BJ (cell line): ENCODE measurements at regions not wholly inside any gene's neighbourhood (a gene's known extent, or its start where the extent isn't known, plus 50 kb on each side); places are given as distances from the start of the nearest gene placed in this dataset.

Experiments used
- CTCF ChIA-PET: fragments of 350-600 bp; formaldehyde crosslinking; extraction: SDS; loops from one replicate; lab custom pipeline; 2021; ENCODE audit warnings: antibody characterized with exemption, inconsistent platforms; lab: Yijun Ruan, JAX
- POLR2A ChIA-PET: fragments of 300-600 bp; sonication (Branson Sonifier 250); formaldehyde crosslinking; extraction: SDS; loops from one replicate; lab custom pipeline; 2021; ENCODE audit warnings: antibody characterized with exemption; lab: Charles Lee
- DNase-seq: peaks from one replicate; pipeline ENCODE4 v3.0.0-alpha.2; 2011; ENCODE audit warnings: low read depth
- H3K27me3 ChIP-seq: 2 replicates; pipeline ENCODE4 v1.6.0; 2011; ENCODE audit warnings: low read length; ENCODE audit not compliant: control insufficient read depth, insufficient read depth
- H3K36me3 ChIP-seq: 2 replicates; pipeline ENCODE4 v1.5.1; 2011; ENCODE audit warnings: low read length; ENCODE audit not compliant: control insufficient read depth, insufficient read depth
- H3K4me3 ChIP-seq: 2 replicates; pipeline ENCODE4 v1.5.1; 2011; ENCODE audit warnings: low read depth, mild to moderate bottlenecking, control low read depth, low read length
- TF ChIP-seq, protein P1 (sequence below): IDR thresholded peaks from 2 replicates; pipeline ENCODE4 v1.5.1; 2011; ENCODE audit warnings: low read depth, mild to moderate bottlenecking, control low read depth, inconsistent platforms, low read length, moderate library complexity; ENCODE audit not compliant: insufficient read depth

DNA sequence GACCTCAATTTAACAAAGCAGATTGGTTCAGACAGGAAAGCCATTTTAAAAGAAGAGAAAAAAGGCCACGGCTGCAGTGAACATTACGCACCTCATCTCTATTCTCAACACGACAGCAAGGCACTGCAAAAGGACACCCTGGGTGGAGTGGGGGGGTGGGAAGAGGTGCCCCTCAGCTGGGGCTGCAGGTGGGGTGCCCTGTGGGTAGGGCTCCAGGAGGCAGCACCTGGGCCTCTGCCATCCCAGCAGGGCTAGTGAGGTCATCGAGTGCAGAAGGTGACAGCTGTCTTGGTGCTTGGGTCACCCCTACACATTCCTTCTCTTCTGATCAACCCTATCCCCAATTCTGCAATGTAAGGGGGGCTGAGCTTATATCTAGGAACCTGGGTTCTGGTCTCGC lies 142.9 kb upstream of the PRMT8 start:
- H3K4me3 ChIP-seq: no peak overlapping the region
- ChIA-PET POLR2A (no interaction called here), CTCF (interaction anchor here (0.6 kb wide), 1 partner anchor 36 kb away, joined by 3 read pairs; no protein-coding TSS in a partner anchor)
- TF ChIP-seq, protein P1, sequence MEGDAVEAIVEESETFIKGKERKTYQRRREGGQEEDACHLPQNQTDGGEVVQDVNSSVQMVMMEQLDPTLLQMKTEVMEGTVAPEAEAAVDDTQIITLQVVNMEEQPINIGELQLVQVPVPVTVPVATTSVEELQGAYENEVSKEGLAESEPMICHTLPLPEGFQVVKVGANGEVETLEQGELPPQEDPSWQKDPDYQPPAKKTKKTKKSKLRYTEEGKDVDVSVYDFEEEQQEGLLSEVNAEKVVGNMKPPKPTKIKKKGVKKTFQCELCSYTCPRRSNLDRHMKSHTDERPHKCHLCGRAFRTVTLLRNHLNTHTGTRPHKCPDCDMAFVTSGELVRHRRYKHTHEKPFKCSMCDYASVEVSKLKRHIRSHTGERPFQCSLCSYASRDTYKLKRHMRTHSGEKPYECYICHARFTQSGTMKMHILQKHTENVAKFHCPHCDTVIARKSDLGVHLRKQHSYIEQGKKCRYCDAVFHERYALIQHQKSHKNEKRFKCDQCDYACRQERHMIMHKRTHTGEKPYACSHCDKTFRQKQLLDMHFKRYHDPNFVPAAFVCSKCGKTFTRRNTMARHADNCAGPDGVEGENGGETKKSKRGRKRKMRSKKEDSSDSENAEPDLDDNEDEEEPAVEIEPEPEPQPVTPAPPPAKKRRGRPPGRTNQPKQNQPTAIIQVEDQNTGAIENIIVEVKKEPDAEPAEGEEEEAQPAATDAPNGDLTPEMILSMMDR: no peak
- H3K27me3 ChIP-seq: 0 out of 2 replicates have a peak, but pooled peaks cover 3% of the 10 kb centered on the region
- no peaks in the 10 kb centered on the region for H3K36me3 ChIP-seq
- no peak for DNase-seq

DNA sequence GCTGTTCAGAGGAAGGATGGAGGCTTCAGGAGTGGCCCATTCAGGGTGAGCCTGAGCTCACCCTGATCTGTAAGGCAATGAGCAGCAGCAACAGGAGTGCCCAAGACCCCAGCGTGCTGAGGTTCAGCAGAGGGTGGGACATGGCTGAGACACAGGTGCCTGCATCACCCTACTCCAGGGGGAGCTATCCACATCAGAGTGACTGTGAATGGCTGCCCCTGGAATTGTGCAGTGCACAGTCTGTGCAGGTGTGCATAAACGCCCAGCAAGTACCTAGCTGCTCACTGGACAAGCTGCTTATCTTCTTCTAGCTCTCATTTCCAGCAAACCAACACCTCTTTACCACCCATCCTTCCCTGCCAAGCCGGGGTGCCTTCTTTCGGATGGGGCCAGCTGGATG lies 140.6 kb upstream of the PRMT8 start:
- ChIA-PET POLR2A (no interaction called here), CTCF (interaction anchor here (1.3 to 1.5 kb wide), 3 partner anchors 12 to 22 kb away, joined by 4 to 5 read pairs (median 4); no protein-coding TSS in a partner anchor)
- Histone ChIP-seq H3K36me3 (no peaks in the 10 kb centered on the region), H3K27me3 (0 out of 2 replicates have a peak, but pooled peaks cover 3% of the 10 kb centered on the region), H3K4me3 (no peak overlapping the region)
- no peak for DNase-seq
- TF ChIP-seq, protein P1: no peak

DNA sequence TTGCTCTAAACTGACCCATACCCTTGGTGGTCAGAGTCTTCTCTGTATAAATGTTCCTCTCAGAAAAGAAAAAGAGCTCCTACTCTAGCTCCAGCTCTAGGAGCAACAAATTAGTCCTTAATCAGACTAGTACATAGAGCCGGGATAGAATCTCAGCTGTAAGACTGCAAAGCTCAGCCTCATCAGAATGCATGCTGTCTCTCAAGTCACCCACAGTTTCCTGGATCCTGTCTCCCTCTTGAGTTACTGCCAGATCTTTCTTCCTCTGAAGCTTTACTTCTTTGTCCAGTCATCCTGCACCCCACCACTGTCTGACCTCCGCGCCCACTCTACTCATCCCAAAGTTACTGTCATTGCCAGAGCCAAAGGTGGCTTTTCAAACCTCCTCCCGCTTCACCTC lies 139.3 kb upstream of the PRMT8 start:
- Histone ChIP-seq H3K36me3 (no peaks in the 10 kb centered on the region), H3K4me3 (no peak overlapping the region), H3K27me3 (peaks cover 3% of the 10 kb centered on the region; the same call in 1 of the 2 replicates)
- POLR2A ChIA-PET: no interaction called here
- TF ChIP-seq, protein P1: no peak
- CTCF ChIA-PET: interaction anchor here (0.8 to 1.4 kb wide), 3 partner anchors 13 to 37 kb away, joined by 3 to 4 read pairs (median 3); no protein-coding TSS in a partner anchor
- no peak for DNase-seq

DNA sequence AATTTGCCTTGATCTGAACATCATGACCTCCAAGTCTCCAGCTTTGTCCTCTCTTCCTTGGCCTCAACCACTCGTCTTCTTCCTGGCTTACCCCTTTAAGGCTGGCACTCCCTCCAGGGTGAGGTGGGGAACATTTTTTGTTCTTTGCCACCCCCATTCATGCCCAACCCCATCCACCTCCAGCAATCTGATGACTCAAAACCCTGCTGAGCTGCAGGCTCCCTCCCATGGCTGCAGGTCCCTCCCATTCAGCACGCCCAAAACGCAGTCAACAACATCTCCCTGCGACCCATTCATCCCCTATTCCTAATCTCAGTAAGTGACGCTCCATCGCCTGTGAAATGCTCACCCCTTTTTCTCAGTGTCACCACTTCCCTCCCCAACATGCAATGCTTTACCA lies 138.8 kb upstream of the PRMT8 start:
- DNase-seq: no peak
- TF ChIP-seq, protein P1: no peak
- Histone ChIP-seq H3K36me3 (no peaks in the 10 kb centered on the region), H3K27me3 (peaks cover 3% of the 10 kb centered on the region; the same call in 1 of the 2 replicates), H3K4me3 (no peak overlapping the region)
- CTCF ChIA-PET: interaction anchor here (0.8 to 1.9 kb wide), 3 partner anchors 28 to 52 kb away, joined by 3 to 4 read pairs (median 3); no protein-coding TSS in a partner anchor
- POLR2A ChIA-PET: no interaction called here

DNA sequence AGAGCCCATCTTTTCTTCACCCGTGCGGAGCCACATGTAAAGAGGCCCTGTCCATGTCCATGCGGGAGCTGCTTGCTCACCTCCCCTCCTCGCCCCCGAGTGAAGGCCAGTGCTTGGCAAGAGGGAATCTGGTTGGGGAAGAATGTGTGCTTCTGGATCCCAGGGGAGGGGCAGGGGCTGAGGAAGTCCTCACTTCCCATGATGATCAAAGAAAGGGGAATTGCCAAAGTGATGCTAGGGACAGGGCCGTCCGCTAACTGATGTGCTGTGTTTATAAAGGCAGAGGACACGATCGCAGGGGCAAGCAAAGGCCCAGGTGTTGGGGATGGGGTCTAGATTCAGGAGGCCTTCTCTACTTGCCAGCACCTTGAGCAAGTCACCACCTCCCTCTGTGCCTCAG lies 137.4 kb upstream of the PRMT8 start:
- no peak overlapping the region for H3K4me3 ChIP-seq
- ChIA-PET CTCF (interaction anchor here (1.9 kb wide), 1 partner anchor 53 kb away, joined by 4 read pairs; no protein-coding TSS in a partner anchor), POLR2A (no interaction called here)
- TF ChIP-seq, protein P1: no peak
- no peaks in the 10 kb centered on the region for H3K36me3 ChIP-seq
- peaks cover 3% of the 10 kb centered on the region; the same call in 1 of the 2 replicates for H3K27me3 ChIP-seq
- no peak for DNase-seq
